ENCODE measurements at regions not wholly inside any gene's neighbourhood (a gene's known extent, or its start where the extent isn't known, plus 50 kb on each side); places are given as distances from the start of the nearest gene placed in this dataset.

DNA sequence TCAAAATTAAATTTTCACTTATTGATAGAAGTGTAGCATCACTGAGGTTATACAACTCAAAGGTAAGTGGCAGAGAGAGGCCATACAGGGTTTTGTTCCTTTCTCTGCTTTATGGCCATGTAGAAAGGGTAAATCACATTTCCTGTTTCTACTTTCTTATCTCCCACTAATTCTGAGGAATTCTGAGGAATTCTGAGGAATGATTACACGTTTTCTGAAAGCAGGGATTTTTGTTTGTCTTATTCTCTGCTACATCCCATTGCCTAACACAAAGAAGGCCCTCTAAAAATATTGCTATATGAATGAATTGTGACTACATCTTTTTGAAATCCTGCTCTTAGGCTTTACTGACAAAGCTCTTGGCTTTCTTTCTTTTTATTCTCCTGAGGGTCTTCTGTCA is 516.9 kb upstream of the ZNF608 start:
- no peak for DNase-seq

DNA sequence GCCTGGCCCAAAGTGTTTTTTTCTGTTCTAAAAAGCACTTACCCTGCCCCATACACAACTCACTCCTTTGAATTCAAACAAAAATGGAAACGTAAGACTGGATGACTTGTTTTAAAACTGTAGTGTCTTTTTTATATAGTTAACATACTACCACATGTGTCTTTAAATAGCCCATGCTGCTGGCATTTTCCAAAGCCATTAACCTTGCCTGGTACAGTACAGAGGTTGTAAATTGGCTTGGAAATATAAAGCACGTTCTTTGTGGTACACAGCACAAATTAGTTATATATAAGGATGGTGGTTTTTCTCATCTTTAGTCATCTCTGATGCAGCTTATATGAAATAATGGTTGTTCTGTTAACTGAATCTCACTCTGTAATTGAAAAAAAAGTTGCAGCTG is 519.7 kb upstream of the ZNF608 start:
- no peak for DNase-seq

- no peak for DNase-seq
Measured at GRCh38 chr5:125267636-125268248, 521.3 kb upstream of the ZNF608 start.

DNA sequence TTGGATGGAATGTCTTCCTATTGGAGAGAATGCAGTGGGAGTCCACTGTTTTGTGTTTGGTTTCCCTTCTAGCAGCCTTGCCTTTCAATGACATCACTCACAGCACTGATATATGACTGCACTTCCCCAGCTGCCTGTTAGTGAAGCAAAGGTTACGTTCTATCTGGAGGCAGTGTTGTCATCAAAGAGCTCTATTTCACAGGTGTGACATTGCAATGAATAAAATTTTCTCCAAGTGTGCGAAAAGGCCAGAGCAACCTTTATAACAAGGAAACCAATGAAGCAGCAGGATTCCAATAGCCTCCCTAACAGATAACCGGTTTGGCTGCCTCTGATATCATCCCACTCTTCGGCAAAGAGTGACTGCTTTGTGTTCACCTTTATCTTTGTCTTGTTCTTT is 523.5 kb upstream of the ZNF608 start:
- no peak for DNase-seq

- DNase-seq: no peak
Measured at GRCh38 chr5:125272357-125272756, 525.9 kb upstream of the ZNF608 start.

GRCh38 chr5:125274211-125274610 is 527.8 kb upstream of the ZNF608 start:
- DNase-seq: no peak

DNA sequence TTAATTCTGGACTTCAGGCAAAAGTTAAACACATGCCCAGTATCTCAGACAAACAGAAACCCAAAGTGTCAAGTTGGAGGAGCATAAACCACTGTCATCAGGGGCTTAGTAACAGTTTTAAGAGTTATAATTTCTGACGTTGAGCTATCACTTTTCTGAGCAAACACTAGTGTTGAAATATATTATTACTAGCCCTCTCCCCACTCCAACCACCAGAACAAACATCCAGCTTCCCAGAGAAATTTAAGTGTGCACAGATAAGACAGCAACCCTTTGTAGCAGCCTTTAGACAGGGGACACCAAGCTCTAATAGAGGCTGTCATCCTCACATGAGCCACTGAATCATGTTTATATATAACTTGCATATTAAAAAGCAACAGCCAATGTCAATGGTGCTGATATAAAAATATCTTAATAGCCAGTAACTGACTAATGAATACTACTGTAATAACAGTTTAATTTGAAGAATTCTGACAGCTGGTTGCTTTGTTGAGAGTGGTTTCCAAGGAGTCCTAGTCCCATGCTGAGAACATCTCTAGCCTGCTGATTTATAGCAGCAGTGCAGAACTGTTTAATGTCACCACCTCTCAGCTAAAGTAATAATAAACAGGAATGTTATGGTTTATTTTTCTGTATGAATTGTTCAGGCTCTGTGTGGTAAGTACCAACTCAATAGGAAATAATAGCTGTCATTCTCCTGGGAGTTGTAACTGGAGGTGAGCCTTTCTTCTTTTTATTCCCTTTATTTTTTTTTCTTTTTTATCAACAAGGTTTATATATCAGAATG is 528.7 kb upstream of the ZNF608 start:
- DNase-seq: no peak

- no peak for DNase-seq
Measured at GRCh38 chr5:125275725-125276090, 529.3 kb upstream of the ZNF608 start.

DNA sequence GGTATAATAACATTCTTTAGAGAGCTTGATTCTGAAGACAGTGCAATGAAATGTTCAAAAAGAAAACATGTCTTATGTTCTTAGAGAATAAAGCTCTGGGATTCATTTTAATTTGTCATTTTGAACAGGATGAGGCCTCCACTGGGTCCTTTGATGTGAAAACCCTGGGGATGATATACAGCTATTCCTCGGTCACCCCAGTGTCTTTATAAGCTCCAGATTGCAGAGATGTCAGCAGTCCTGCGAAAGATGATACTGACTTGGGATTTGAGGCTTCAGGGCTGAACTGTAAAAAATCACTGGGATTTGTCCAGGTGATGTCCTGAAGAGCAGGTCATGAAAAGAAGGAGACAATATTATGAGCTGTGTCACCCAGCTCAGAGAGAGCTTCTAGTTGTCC is 529.7 kb upstream of the ZNF608 start:
- no peak for DNase-seq

GRCh38 chr5:125277494-125278154 is 531.2 kb upstream of the ZNF608 start:
- DNase-seq: no peak

- DNase-seq: no peak
Measured at GRCh38 chr5:125278711-125279110, 532.3 kb upstream of the ZNF608 start.

GRCh38 chr5:125281667-125282066 is 535.2 kb upstream of the ZNF608 start:
- no peak for DNase-seq

DNA sequence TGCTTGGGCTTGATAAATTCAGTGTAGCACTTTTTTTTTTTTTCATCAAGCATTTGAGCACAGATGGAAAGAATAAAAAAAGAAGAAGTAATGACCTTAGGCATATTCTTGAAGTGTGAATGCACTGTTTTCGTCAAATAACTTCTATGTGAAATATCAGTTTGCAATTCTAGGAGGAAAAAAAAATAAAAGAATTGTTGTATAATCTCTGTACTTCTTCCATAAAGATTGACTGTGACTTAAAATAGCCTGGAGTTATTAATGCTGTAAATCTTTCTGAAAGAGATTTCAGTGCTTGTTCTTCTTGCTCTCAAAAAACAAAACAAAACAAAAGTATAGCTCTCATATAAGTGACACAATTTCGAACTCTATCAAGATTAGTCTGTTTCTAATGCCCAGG is 536.9 kb upstream of the ZNF608 start:
- no peak for DNase-seq

DNA sequence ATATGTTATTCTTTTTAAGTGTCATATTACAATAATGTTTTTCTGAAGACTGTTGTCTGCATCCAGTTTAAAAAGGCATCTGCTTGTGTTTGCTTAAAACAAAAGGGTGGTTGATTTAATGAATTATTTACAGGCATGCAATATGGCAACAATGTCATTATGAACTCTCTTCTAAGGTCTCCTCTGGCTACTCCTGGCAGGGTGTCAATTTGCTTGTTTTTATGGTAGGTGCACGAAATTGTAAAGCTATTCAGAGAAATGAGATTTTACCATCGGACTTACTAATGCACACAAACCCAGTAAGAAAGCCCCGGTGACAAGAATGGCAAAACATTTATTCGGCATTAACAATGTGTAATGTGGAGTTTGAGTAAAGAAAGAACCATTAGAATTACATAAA is 539.8 kb upstream of the ZNF608 start:
- DNase-seq: no peak

DNA sequence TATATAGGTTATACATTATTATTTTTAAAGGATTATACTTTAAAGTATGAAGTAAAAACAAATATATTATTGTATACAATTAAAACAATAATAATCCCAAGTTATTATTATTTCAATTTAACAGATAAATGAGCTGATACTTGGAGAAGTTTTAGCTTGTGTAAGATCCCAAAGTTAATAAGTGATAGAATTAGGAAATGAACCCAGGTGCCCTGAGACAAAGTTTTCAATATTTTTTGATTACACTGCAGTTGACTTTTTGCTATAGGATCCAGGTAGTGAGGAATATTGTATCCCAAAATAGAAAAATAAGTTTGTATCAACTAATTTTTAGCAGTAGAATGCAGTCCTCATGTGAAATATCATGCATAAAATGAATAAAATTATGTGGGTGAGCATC is 543.2 kb upstream of the ZNF608 start:
- DNase-seq: no peak

DNA sequence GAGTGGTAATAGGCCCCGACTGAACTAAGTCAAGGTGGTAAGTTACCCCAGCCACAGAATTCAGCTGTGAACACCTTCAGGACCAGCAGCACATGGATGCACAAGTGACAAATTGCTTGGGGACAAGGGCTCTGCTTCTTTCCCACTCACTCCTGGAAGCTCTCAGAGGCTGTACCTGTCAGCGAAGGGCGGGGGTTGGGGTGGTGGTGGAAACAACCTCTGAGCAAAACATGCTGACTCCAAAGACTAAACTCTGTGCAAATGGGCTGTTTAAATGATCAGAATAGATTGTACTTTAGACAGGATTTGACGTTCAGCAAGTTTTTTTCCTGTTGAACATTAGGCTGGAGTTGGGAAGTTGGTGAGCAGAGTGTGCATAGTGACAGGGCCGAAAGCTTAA is 544.5 kb upstream of the ZNF608 start:
- DNase-seq: no peak

- DNase-seq: no peak
Measured at GRCh38 chr5:125291447-125291846, 545.0 kb upstream of the ZNF608 start.

- no peak for DNase-seq
Measured at GRCh38 chr5:125293223-125293622, 546.8 kb upstream of the ZNF608 start.

GRCh38 chr5:125293726-125294125 is 547.3 kb upstream of the ZNF608 start:
- DNase-seq: no peak

DNA sequence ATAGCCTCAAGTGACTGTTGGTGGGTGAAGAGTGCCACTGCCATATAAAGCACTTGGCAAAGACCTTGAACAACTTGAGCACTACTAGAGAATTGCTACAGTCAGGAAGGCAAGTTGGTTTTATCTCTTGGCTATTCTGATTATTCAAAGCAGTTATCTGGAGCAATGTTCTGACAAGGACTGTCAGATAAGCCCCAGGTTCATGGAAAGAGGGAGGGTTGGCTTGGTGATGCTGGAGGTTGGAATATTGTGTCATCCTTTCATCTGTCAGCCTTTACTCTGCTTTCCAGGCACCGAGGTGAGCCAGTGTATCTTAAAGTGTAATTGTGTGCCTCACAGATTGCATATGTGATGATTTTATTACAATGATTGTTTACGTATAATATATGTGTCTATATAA is 548.4 kb upstream of the ZNF608 start:
- DNase-seq: no peak

GRCh38 chr5:125295405-125295872 is 549.0 kb upstream of the ZNF608 start:
- no peak for DNase-seq

DNA sequence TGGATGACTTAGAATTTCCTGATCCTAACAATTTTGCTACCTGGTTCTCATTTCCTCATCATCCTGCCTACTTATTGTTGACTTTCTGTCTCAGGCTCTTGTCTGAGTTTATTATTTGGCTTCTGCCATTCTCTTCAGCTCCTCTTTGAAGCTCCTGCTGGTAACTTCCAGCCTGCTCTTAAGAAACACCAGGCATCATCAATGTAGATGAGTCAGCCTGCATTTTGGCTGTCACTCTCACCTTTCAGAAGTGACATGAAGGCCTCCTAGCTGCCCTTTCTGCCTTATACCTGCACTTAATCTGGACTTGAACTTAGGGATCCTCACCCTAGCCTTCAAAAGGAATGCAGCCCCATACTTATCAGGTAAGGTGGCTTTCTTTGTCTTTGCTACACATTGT is 551.8 kb upstream of the ZNF608 start:
- no peak for DNase-seq

DNA sequence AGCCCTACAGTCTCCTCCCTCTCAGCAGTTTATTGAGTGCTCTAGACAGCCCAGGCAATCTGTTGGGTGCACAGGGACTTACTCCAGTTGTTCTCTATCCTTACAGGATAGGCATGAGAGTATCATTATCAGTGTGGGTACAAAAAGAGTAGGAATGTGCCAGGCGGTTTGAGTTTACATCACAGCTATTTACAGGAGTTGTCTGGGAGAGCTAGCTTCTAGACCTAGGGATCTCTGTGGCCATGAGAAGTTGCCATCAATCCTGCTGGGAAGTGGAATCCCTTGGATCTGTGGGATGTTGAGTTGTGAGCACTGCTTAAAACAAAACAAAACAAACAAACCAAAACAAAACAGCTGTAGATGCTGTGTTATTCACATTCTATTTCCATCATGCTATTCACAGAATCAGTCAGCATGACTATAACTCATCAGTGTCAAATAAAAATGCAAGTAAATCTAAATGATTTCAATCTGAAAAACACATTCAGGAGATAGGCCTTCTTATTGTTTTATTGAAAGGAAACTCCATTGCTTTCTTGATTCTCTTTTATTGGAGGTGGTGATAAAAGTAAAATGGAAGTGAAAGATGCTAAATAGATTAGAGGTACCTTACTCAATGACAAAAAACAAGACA is 552.4 kb upstream of the ZNF608 start:
- no peak for DNase-seq

DNA sequence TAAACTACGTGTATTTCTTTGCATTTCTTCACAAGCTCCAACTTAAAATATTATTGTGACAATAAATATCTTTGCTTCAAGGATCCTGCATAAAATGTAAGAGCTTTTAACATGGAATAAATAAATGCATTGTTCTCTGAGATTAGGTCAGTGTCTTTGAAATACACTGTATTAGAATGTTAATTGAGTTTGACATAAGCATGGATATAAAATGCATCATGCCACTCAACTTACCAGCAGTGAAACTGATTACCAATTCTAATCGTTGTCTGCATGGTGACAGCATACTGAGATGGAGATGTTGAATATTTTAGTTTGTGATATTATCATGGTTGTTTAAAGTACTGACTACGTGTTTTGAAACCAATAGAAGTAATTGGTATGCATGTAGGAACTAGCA is 555.3 kb upstream of the ZNF608 start:
- DNase-seq: no peak

Data from activated CD4-positive, alpha-beta T cell treated with anti-CD3 and anti-CD28 coated beads, Interleukin-2, amount 50 U/mL, for 48 hours (primary cell).